Activated T-cell treated with anti-CD3 and anti-CD28 coated beads, Interleukin-2, amount 50 U/mL, for 48 hours (primary cell): ENCODE measurements at regions not wholly inside any gene's neighbourhood (a gene's known extent, or its start where the extent isn't known, plus 50 kb on each side); places are given as distances from the start of the nearest gene placed in this dataset.

ENCODE experiments used
- DNase-seq, 2 experiments: peaks; one replicate each; pipeline ENCODE4 v3.0.0-alpha.2; 2020

GRCh38 chr3:14338898-14339458 lies 63.4 kb upstream of the SLC6A6 start:
- DNase-seq: no peak

- DNase-seq: no peak
Observed at GRCh38 chr3:14340960-14341708, 61.3 kb upstream of the SLC6A6 start.

GRCh38 chr3:14343338-14344112 lies 58.9 kb upstream of the SLC6A6 start:
- DNase-seq: no peak

- no peak for DNase-seq
Observed at GRCh38 chr3:14344351-14344750, 58.1 kb upstream of the SLC6A6 start.

- DNase-seq: no peak
Observed at GRCh38 chr3:14345496-14346150, 56.8 kb upstream of the SLC6A6 start.

- DNase-seq: no peak
Observed at GRCh38 chr3:14346191-14346590, 56.2 kb upstream of the SLC6A6 start.

GRCh38 chr3:14346642-14347041 lies 55.8 kb upstream of the SLC6A6 start:
- DNase-seq: no peak

GRCh38 chr3:14347110-14347509 lies 55.3 kb upstream of the SLC6A6 start:
- DNase-seq: no peak

GRCh38 chr3:14351617-14352001 lies 50.8 kb upstream of the SLC6A6 start:
- DNase-seq: no peak

- peak; percentile 39 to 48 for DNase-seq
Observed at GRCh38 chr3:14352002-14352627, 50.3 kb upstream of the SLC6A6 start.
